ENCODE measurements at regions not wholly inside any gene's neighbourhood (a gene's known extent, or its start where the extent isn't known, plus 50 kb on each side); places are given as distances from the start of the nearest gene placed in this dataset.
"Not testable (repeated sequence)": the region's sequence is repeated elsewhere in the genome, so short reads cannot be mapped to it uniquely, and the experiment has no call there.

- no peaks in the 10 kb centered on the region for H3K4me1 ChIP-seq (ENCODE audit: control insufficient read depth in 3 of 3, insufficient read depth in 3 of 3, low read length in 3 of 3)
- no peaks in the 10 kb centered on the region for H3K36me3 ChIP-seq (ENCODE audit: control insufficient read depth in 3 of 3, insufficient read depth in 3 of 3, low read length in 3 of 3)
- H3K4me3 ChIP-seq (ENCODE audit: low read length in 3 of 3), result no peak overlapping the region
- peaks cover 0 to under 1% (median 0%) of the 10 kb centered on the region in 3 donors for H3K9me3 ChIP-seq (ENCODE audit: control insufficient read depth in 3 of 3, low read length in 3 of 3)
- no peak overlapping the region for H3K27ac ChIP-seq (ENCODE audit: low read depth, low read length)
- no peaks in the 10 kb centered on the region for H3K27me3 ChIP-seq (ENCODE audit: control insufficient read depth in 3 of 3, insufficient read depth in 3 of 3, low read length in 3 of 3)
- H3K9ac ChIP-seq (ENCODE audit: low read depth in 1 of 3, low read length in 3 of 3), result no peak overlapping the region
These were observed 1228.8 kb upstream of the TMEM132C start for GRCh38 chr12:127038152-127038551.

DNA sequence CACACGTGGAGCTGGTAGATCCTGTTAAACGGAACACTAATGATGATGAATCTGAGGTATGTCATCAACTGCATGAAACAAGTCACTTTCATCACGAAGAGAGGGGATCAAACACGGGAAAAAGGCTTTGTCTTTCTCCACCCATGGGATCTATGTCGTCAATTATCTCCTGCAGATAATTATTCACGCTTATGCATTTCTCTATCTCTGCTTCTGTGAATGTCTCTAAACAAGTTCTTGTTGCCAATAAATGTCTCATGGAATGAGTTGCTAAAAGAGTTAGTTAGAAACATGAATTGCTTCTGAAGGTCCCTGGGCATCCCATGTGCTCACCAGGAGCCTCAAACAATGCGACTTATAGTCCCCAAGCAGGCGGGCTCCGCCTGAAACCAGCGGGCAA, 1228.2 kb upstream of the TMEM132C start:
- no peak overlapping the region for H3K4me3 ChIP-seq (ENCODE audit: low read length in 3 of 3)

GRCh38 chr12:127041985-127042625, 1224.9 kb upstream of the TMEM132C start:
- no peaks in the 10 kb centered on the region for H3K36me3 ChIP-seq (ENCODE audit: control insufficient read depth in 3 of 3, insufficient read depth in 3 of 3, low read length in 3 of 3)
- no peaks in the 10 kb centered on the region for H3K27me3 ChIP-seq (ENCODE audit: control insufficient read depth in 3 of 3, insufficient read depth in 3 of 3, low read length in 3 of 3)
- H3K9ac ChIP-seq (ENCODE audit: low read depth in 1 of 3, low read length in 3 of 3), result no peak overlapping the region
- peaks cover 0 to 2% (median 0%) of the 10 kb centered on the region in 3 donors for H3K9me3 ChIP-seq (ENCODE audit: control insufficient read depth in 3 of 3, low read length in 3 of 3)
- H3K27ac ChIP-seq (ENCODE audit: low read depth, low read length), result no peak overlapping the region
- H3K4me1 ChIP-seq (ENCODE audit: control insufficient read depth in 3 of 3, insufficient read depth in 3 of 3, low read length in 3 of 3), result no peaks in the 10 kb centered on the region
- no peak overlapping the region for H3K4me3 ChIP-seq (ENCODE audit: low read length in 3 of 3)

More for the DNA sequence above, 1228.2 kb upstream of the TMEM132C start:
- Histone ChIP-seq H3K9ac (ENCODE audit: low read depth in 1 of 3, low read length in 3 of 3) (no peak overlapping the region), H3K27ac (ENCODE audit: low read depth, low read length) (no peak overlapping the region), H3K4me1 (ENCODE audit: control insufficient read depth in 3 of 3, insufficient read depth in 3 of 3, low read length in 3 of 3) (no peaks in the 10 kb centered on the region), H3K27me3 (ENCODE audit: control insufficient read depth in 3 of 3, insufficient read depth in 3 of 3, low read length in 3 of 3) (no peaks in the 10 kb centered on the region), H3K36me3 (ENCODE audit: control insufficient read depth in 3 of 3, insufficient read depth in 3 of 3, low read length in 3 of 3) (no peaks in the 10 kb centered on the region), H3K9me3 (ENCODE audit: control insufficient read depth in 3 of 3, low read length in 3 of 3) (peaks cover 0 to 2% (median 0%) of the 10 kb centered on the region in 3 donors)

DNA sequence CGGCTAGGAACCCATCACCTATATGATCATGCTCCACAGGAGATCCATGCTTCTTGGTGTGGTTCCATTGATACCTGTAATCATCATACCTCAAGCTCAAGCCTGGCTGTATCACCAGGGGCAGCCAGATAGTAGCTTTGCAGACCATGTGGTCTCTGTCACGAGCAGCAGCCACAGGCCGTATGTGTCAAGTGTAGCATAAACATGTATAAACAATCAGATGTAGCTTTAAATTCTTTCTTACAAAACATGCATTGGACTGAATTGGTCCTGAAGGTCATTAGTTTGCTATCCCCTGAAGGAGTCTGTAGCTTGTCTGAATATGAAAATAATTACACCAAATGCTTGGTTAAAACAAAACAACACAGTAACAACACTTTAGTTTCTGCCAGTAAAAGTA, 1223.2 kb upstream of the TMEM132C start:
- Histone ChIP-seq H3K4me1 (ENCODE audit: control insufficient read depth in 3 of 3, insufficient read depth in 3 of 3, low read length in 3 of 3) (no peaks in the 10 kb centered on the region), H3K9ac (ENCODE audit: low read depth in 1 of 3, low read length in 3 of 3) (no peak overlapping the region), H3K4me3 (ENCODE audit: low read length in 3 of 3) (no peak overlapping the region), H3K36me3 (ENCODE audit: control insufficient read depth in 3 of 3, insufficient read depth in 3 of 3, low read length in 3 of 3) (no peaks in the 10 kb centered on the region), H3K27me3 (ENCODE audit: control insufficient read depth in 3 of 3, insufficient read depth in 3 of 3, low read length in 3 of 3) (no peaks in the 10 kb centered on the region), H3K9me3 (ENCODE audit: control insufficient read depth in 3 of 3, low read length in 3 of 3) (peaks cover 0 to 2% (median 0%) of the 10 kb centered on the region in 3 donors), H3K27ac (ENCODE audit: low read depth, low read length) (no peak overlapping the region)

GRCh38 chr12:127044836-127045235, 1222.1 kb upstream of the TMEM132C start:
- Histone ChIP-seq H3K4me3 (ENCODE audit: low read length in 3 of 3) (no peak overlapping the region), H3K36me3 (ENCODE audit: control insufficient read depth in 3 of 3, insufficient read depth in 3 of 3, low read length in 3 of 3) (no peaks in the 10 kb centered on the region), H3K9ac (ENCODE audit: low read depth in 1 of 3, low read length in 3 of 3) (no peak overlapping the region), H3K27ac (ENCODE audit: low read depth, low read length) (no peak overlapping the region), H3K27me3 (ENCODE audit: control insufficient read depth in 3 of 3, insufficient read depth in 3 of 3, low read length in 3 of 3) (no peaks in the 10 kb centered on the region), H3K4me1 (ENCODE audit: control insufficient read depth in 3 of 3, insufficient read depth in 3 of 3, low read length in 3 of 3) (no peaks in the 10 kb centered on the region), H3K9me3 (ENCODE audit: control insufficient read depth in 3 of 3, low read length in 3 of 3) (peaks cover 0 to 2% (median 0%) of the 10 kb centered on the region in 3 donors)

- H3K9me3 ChIP-seq (ENCODE audit: control insufficient read depth in 3 of 3, low read length in 3 of 3), result peaks cover 0 to 2% (median 0%) of the 10 kb centered on the region in 3 donors
- no peaks in the 10 kb centered on the region for H3K4me1 ChIP-seq (ENCODE audit: control insufficient read depth in 3 of 3, insufficient read depth in 3 of 3, low read length in 3 of 3)
- H3K9ac ChIP-seq (ENCODE audit: low read depth in 1 of 3, low read length in 3 of 3), result no peak overlapping the region
- no peaks in the 10 kb centered on the region for H3K27me3 ChIP-seq (ENCODE audit: control insufficient read depth in 3 of 3, insufficient read depth in 3 of 3, low read length in 3 of 3)
- no peaks in the 10 kb centered on the region for H3K36me3 ChIP-seq (ENCODE audit: control insufficient read depth in 3 of 3, insufficient read depth in 3 of 3, low read length in 3 of 3)
- H3K4me3 ChIP-seq (ENCODE audit: low read length in 3 of 3), result no peak overlapping the region
- no peak overlapping the region for H3K27ac ChIP-seq (ENCODE audit: low read depth, low read length)
These were observed 1220.5 kb upstream of the TMEM132C start for GRCh38 chr12:127046467-127046866.

DNA sequence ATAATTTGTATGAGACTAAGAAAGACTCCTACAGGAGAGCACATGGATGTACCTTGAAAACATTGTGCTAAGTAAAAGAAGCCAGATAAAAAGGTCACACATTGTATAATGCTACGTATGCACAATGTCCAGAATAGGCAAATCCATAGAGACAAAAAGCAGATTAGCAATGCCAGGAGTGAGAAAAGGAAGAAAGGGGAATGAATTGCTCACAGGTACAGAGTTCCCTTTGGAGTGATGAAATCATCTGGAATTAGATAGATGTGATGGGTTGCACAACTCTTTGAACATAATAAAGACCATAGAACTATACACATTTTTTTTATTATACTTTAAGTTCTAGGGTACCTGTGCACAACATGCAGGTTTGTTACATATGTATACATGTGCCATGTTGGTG, 1218.9 kb upstream of the TMEM132C start:
- H3K9me3 ChIP-seq (ENCODE audit: control insufficient read depth in 3 of 3, low read length in 3 of 3), result peaks cover 0 to 2% (median 0%) of the 10 kb centered on the region in 3 donors
- no peaks in the 10 kb centered on the region for H3K36me3 ChIP-seq (ENCODE audit: control insufficient read depth in 3 of 3, insufficient read depth in 3 of 3, low read length in 3 of 3)
- no peaks in the 10 kb centered on the region for H3K4me1 ChIP-seq (ENCODE audit: control insufficient read depth in 3 of 3, insufficient read depth in 3 of 3, low read length in 3 of 3)
- H3K4me3 ChIP-seq (ENCODE audit: low read length in 3 of 3), result no peak overlapping the region
- H3K27ac ChIP-seq (ENCODE audit: low read depth, low read length), result no peak overlapping the region
- no peaks in the 10 kb centered on the region for H3K27me3 ChIP-seq (ENCODE audit: control insufficient read depth in 3 of 3, insufficient read depth in 3 of 3, low read length in 3 of 3)
- no peak overlapping the region for H3K9ac ChIP-seq (ENCODE audit: low read depth in 1 of 3, low read length in 3 of 3)

DNA sequence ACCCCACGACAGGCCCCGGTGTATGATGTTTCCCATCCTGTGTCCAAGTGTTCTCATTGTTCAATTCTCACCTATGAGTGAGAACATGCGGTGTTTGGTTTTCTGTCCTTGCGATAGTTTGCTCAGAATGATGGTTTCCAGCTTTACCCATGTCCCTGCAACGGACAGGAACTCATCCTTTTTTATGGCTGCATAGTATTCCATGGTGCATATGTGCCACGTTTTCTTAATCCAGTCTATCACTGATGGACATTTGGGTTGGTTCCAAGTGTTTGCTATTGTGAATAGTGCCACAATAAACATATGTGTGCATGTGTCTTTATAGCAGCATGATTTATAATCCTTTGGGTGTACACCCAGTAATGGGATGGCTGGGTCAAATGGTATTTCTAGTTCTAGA, 1218.4 kb upstream of the TMEM132C start:
- not testable (repeated sequence) for H3K27ac ChIP-seq (ENCODE audit: low read depth, low read length); H3K4me1 ChIP-seq (ENCODE audit: control insufficient read depth in 3 of 3, insufficient read depth in 3 of 3, low read length in 3 of 3); H3K27me3 ChIP-seq (ENCODE audit: control insufficient read depth in 3 of 3, insufficient read depth in 3 of 3, low read length in 3 of 3)

DNA sequence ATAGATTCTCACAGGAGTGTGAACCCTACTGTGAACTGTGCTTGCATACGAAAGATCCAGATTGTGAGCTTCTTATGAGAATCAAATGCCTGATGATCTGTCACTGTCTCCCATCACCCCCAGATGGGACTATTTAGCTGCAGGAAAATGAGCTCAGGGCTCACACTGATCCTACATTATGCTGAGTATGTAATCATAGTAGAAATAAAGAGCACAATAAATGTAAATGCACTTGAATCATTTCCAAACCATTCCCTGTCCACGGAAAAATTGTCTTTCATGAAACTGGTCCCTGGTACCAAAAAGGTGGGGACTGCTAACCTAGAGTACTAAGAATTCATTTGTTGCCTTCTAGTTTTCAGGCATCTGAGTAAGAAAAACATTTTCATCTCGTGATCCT, 1215.8 kb upstream of the TMEM132C start:
- no peaks in the 10 kb centered on the region for H3K27me3 ChIP-seq (ENCODE audit: control insufficient read depth in 3 of 3, insufficient read depth in 3 of 3, low read length in 3 of 3)
- no peaks in the 10 kb centered on the region for H3K9me3 ChIP-seq (ENCODE audit: control insufficient read depth in 3 of 3, low read length in 3 of 3)
- no peak overlapping the region for H3K27ac ChIP-seq (ENCODE audit: low read depth, low read length)
- H3K36me3 ChIP-seq (ENCODE audit: control insufficient read depth in 3 of 3, insufficient read depth in 3 of 3, low read length in 3 of 3), result no peaks in the 10 kb centered on the region
- no peaks in the 10 kb centered on the region for H3K4me1 ChIP-seq (ENCODE audit: control insufficient read depth in 3 of 3, insufficient read depth in 3 of 3, low read length in 3 of 3)
- no peak overlapping the region for H3K9ac ChIP-seq (ENCODE audit: low read depth in 1 of 3, low read length in 3 of 3)
- H3K4me3 ChIP-seq (ENCODE audit: low read length in 3 of 3), result no peak overlapping the region

More for the DNA sequence above, 1218.4 kb upstream of the TMEM132C start:
- not testable (repeated sequence) for H3K9me3 ChIP-seq (ENCODE audit: control insufficient read depth in 3 of 3, low read length in 3 of 3); H3K36me3 ChIP-seq (ENCODE audit: control insufficient read depth in 3 of 3, insufficient read depth in 3 of 3, low read length in 3 of 3); H3K9ac ChIP-seq (ENCODE audit: low read depth in 1 of 3, low read length in 3 of 3); H3K4me3 ChIP-seq (ENCODE audit: low read length in 3 of 3)

- Histone ChIP-seq H3K36me3 (ENCODE audit: control insufficient read depth in 3 of 3, insufficient read depth in 3 of 3, low read length in 3 of 3) (no peaks in the 10 kb centered on the region), H3K9me3 (ENCODE audit: control insufficient read depth in 3 of 3, low read length in 3 of 3) (no peaks in the 10 kb centered on the region), H3K4me3 (ENCODE audit: low read length in 3 of 3) (no peak overlapping the region), H3K9ac (ENCODE audit: low read depth in 1 of 3, low read length in 3 of 3) (no peak overlapping the region), H3K4me1 (ENCODE audit: control insufficient read depth in 3 of 3, insufficient read depth in 3 of 3, low read length in 3 of 3) (no peaks in the 10 kb centered on the region), H3K27ac (ENCODE audit: low read depth, low read length) (no peak overlapping the region), H3K27me3 (ENCODE audit: control insufficient read depth in 3 of 3, insufficient read depth in 3 of 3, low read length in 3 of 3) (no peaks in the 10 kb centered on the region)
These were observed 1214.3 kb upstream of the TMEM132C start for GRCh38 chr12:127052511-127053232.

All from skeletal muscle tissue (tissue), 3 donors.